ENCODE measurements at regions not wholly inside any gene's neighbourhood (a gene's known extent, or its start where the extent isn't known, plus 50 kb on each side); places are given as distances from the start of the nearest gene placed in this dataset.

DNA sequence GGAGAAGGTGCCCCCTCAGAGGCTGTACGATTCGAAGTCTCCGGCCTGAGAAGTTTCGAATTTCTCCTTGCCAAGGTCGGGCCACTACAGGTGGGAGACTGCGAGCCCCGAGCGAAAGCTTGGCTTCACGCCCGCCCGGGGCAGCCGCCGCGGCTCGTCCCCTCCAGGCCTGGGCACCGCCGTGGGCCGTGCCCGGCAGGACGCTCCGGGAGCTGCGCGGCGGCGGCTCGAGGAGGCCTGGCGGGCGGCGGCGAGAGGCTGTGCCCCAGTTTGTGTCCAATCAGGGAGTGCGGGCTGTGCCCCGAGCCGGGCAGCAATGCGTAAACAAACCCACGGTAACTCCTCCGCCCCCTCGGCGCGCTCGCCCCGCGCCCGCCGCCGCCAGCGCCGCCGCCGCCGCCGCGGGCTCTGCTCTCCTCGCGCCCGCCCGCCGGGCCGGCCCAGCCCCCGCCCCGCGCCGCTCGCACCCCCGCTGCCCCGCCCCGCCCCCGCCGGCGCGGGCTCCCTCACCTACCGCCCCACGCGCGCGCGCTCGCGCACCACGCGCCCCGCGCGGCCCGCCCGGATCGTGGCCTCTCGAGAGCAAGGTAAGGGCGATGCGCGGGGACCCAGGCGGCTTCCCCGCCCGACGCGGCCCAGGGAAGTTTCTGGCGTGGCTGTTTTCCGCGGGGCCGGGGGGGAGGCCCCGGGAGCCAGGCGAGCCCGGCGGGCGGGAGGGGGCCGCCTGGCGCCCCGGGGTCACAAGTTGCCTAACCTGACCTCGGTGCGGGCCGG is 57.8 kb upstream of the PCGF5 start:
- intact Hi-C loops (cut with micrococcal nuclease): loop anchor here (1.0 to 10.0 kb wide), 6 partner anchors 58 to 935 kb away; partner anchors contain the start of genes HECTD2, PCGF5 and RPP30
- peaks cover 6% of the 10 kb centered on the region for H3K27me3 Mint-ChIP-seq
- H3K4me1 Mint-ChIP-seq: peaks cover 32% of the 10 kb centered on the region

DNA sequence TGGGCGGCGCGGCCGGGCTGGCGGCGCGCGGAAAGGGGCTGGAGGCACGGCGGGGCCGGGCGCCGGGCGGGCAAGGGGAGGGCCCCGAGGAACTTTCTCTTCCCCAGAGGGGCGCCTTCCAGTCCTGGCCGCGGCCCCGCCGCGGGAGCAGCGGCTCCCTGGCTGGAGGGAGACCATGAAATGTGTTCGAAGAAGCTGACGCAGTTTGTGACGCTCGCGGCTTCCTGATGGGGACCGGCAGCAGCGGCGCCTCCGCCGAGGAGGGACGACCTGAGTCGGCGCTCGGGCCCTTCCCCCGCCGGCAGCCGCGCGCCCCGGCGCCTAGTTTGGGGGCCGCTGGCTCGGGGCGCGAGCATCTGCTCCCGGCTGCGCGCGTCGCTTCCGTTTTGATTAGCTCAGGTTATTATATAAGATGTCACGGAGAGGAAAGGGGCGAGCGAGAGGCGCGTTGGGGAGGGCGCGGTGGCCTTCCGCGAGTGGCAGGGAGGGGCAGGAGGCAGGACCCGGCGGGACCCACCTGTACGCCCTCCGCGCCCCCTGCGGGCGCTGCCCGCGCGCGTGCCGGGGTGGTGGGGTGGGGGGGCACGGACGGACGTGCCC is 57.1 kb upstream of the PCGF5 start:
- Mint-ChIP-seq H3K9me3 (no peaks in the 10 kb centered on the region), H3K27me3 (peaks cover 6% of the 10 kb centered on the region), H3K4me1 (peaks cover 33% of the 10 kb centered on the region), H3K4me3 (peak overlapping the region; percentile 89), H3K36me3 (ENCODE audit: low read depth) (peaks cover 20% of the 10 kb centered on the region), H3K27ac (peak overlapping the region; percentile 92)
- intact Hi-C loops (cut with micrococcal nuclease): loop anchor here (2.0 to 10.0 kb wide), 4 partner anchors 87 to 936 kb away; partner anchors contain the start of genes HECTD2 and RPP30
- DNase-seq: peak; percentile 92

More for the DNA sequence above, 57.8 kb upstream of the PCGF5 start:
- Mint-ChIP-seq H3K4me3 (peak overlapping the region; percentile 89), H3K9me3 (no peaks in the 10 kb centered on the region), H3K36me3 (ENCODE audit: low read depth) (peaks cover 14% of the 10 kb centered on the region), H3K27ac (peak overlapping the region; percentile 79)
- DNase-seq: peak; percentile 93

DNA sequence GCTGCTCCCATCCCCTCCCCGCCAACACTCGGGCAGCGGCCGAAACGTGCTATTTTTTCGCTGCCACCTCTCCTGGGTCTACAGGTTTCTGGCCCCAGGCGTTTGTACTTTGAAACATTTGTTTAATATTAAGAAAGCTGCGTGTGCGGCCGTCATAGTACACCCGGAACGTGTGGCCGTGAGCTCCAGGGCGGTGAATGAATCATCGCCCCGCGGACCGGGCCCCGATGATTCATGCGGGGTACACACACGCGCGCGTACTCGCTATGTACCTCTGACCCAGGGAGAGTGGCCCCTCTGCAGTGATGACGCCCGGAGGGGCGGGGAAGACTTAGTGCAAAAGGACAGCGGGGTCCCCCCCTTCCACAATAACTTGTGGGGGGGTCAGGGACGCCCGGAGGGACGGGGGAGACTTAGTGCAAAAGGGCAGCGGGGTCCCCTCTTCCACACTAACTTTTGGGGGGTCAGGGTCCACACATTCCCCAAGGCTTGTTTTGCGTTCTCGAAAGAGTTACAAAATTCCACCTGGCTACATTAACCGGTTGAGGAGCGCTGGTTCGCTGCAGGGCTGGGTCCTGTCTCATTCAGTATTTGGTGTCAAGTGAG is 56.5 kb upstream of the PCGF5 start:
- Mint-ChIP-seq H3K27ac (peak overlapping the region; percentile 92), H3K4me3 (peak overlapping the region; percentile 89), H3K4me1 (peaks cover 33% of the 10 kb centered on the region), H3K9me3 (no peaks in the 10 kb centered on the region), H3K27me3 (peaks cover 6% of the 10 kb centered on the region), H3K36me3 (ENCODE audit: low read depth) (peaks cover 20% of the 10 kb centered on the region)
- intact Hi-C loops (cut with micrococcal nuclease): loop anchor here (1.0 to 10.0 kb wide), 6 partner anchors 37 to 937 kb away; partner anchors contain the start of genes HECTD2 and RPP30
- peak; percentile 84 for DNase-seq

DNA sequence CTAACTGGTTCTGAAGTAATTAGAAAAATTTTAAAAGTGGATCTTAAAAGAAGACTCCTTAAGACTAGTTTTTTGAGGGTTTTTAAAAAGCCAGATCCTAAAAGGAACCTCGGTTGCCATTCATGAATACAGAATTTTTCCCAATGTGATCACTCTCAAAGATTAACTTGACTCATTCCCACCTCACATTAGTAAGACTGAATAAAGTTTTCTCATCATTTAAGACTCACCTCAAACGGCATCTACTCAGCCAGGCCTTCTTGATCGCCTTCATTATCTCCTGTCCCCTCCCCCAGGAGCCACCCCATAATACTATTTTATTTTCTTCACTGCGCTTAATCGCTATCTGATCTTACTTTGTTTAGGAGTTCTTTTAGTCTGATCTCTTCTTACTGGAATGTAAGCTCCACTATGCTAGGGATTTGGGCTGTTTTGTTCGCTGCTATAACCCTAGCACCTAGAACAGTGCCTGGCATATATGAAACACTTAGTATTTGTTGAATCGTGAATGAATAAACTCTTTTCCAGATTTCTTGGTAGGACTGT is 55.9 kb upstream of the PCGF5 start:
- no peaks in the 10 kb centered on the region for H3K9me3 Mint-ChIP-seq
- H3K36me3 Mint-ChIP-seq (ENCODE audit: low read depth): peaks cover 20% of the 10 kb centered on the region
- no peak for DNase-seq
- H3K27ac Mint-ChIP-seq: peak overlapping the region; percentile 92
- intact Hi-C loops (cut with micrococcal nuclease): loop anchor here (1.0 to 10.0 kb wide), 5 partner anchors 37 to 937 kb away; partner anchors contain the start of genes HECTD2 and RPP30
- H3K27me3 Mint-ChIP-seq: peaks cover 6% of the 10 kb centered on the region
- peaks cover 33% of the 10 kb centered on the region for H3K4me1 Mint-ChIP-seq
- H3K4me3 Mint-ChIP-seq: peak overlapping the region; percentile 89

DNA sequence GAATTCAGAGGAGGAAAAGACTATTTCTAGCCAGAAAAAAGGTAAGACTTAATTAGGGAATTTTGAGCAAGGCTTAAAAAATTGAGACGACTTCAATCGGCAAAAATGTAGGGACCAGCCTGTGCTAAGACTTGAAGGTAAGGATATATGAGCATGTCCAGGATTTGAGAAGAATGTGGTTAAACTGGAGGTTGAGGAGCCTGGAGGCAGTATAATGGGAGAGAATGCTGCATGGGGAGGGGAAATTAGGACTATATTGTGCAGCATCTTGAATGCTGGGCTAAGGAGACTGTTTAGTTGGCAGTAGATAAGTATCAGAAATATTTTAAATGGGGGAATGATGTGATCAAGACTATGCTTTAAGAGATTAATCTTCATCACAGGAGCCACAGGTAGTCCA is 53.1 kb upstream of the PCGF5 start:
- H3K4me1 Mint-ChIP-seq: peaks cover 35% of the 10 kb centered on the region
- DNase-seq: no peak
- peaks cover 14% of the 10 kb centered on the region for H3K9me3 Mint-ChIP-seq
- H3K36me3 Mint-ChIP-seq (ENCODE audit: low read depth): peaks cover 36% of the 10 kb centered on the region
- no peak overlapping the region for H3K27ac Mint-ChIP-seq
- no peak overlapping the region for H3K4me3 Mint-ChIP-seq
- intact Hi-C loops (cut with micrococcal nuclease): loop anchor here (10.0 kb wide), 2 partner anchors 247 to 293 kb away; partner anchors contain the start of genes HECTD2 and RPP30
- H3K27me3 Mint-ChIP-seq: peaks cover 2% of the 10 kb centered on the region

DNA sequence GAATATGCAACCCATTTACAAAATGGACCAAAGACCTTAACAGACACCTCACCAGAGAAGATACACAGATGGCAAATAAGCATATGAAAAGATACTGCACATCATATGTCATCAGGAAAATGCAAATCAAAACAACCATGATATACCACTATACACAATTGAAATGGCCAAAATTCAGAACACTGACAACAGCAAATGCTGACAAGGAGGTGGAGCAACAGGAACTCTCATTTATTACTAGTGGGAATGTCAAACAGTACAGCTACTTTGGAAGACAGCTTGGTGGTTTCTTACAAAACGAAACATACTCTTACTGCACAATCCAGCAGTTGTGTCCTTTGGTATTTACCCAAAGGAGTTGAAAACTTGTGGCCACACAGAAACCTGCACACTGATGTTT is 50.0 kb upstream of the PCGF5 start:
- no peak overlapping the region for H3K27ac Mint-ChIP-seq
- no peaks in the 10 kb centered on the region for H3K27me3 Mint-ChIP-seq
- DNase-seq: no peak
- H3K36me3 Mint-ChIP-seq (ENCODE audit: low read depth): peaks cover 33% of the 10 kb centered on the region
- intact Hi-C loops (cut with micrococcal nuclease): no loop called here
- H3K9me3 Mint-ChIP-seq: peaks cover 14% of the 10 kb centered on the region
- no peak overlapping the region for H3K4me3 Mint-ChIP-seq
- H3K4me1 Mint-ChIP-seq: peaks cover 23% of the 10 kb centered on the region
